ENCODE measurements at regions not wholly inside any gene's neighbourhood (a gene's known extent, or its start where the extent isn't known, plus 50 kb on each side); places are given as distances from the start of the nearest gene placed in this dataset.
"Not testable (repeated sequence)": the region's sequence is repeated elsewhere in the genome, so short reads cannot be mapped to it uniquely, and the experiment has no call there.

GRCh38 chr14:86312154-86312665, 782.3 kb downstream of the FLRT2 start:
- TF ChIP-seq MAX (IDR thresholded peaks at IDR 0.05); YY1 (IDR thresholded peaks at IDR 0.05); ATF3 (IDR thresholded peaks at IDR 0.05); CTCF (IDR thresholded peaks at IDR 0.05; ENCODE audit: low read depth, low read length, missing input control); ZBTB33 (IDR thresholded peaks at IDR 0.05); REST (IDR thresholded peaks at IDR 0.05); GABPA (IDR thresholded peaks at IDR 0.05 in 1 of 2, conservative IDR thresholded peaks at IDR 0.05 in 1 of 2); HNF4A (conservative IDR thresholded peaks at IDR 0.05); EGR1 (IDR thresholded peaks at IDR 0.05; ENCODE audit: low read depth in 2 of 2): not testable (repeated sequence)
